ENCODE measurements at regions not wholly inside any gene's neighbourhood (a gene's known extent, or its start where the extent isn't known, plus 50 kb on each side); places are given as distances from the start of the nearest gene placed in this dataset.

GRCh38 chr13:78997902-78998629, 339.1 kb upstream of the OBI1 start:
- Histone ChIP-seq H3K27me3 (no peaks in the 10 kb centered on the region), H3K4me3 (no peak overlapping the region), H3K27ac (no peak overlapping the region), H3K36me3 (no peaks in the 10 kb centered on the region), H3K4me1 (no peaks in the 10 kb centered on the region), H3K9me3 (no peaks in the 10 kb centered on the region)
- no peak for TF ChIP-seq CTCF (IDR thresholded peaks at IDR 0.05)
- DNase-seq = no peak
- ATAC-seq = no peak
- intact Hi-C loops (cut with DNase I) = no loop called here

GRCh38 chr13:78993792-78994191, 334.8 kb upstream of the OBI1 start:
- no peaks in the 10 kb centered on the region for H3K36me3 ChIP-seq
- intact Hi-C loops (cut with DNase I) = no loop called here
- H3K27ac ChIP-seq = no peak overlapping the region
- H3K27me3 ChIP-seq = no peaks in the 10 kb centered on the region
- H3K4me3 ChIP-seq = no peak overlapping the region
- no peak for DNase-seq
- no peaks in the 10 kb centered on the region for H3K4me1 ChIP-seq
- no peaks in the 10 kb centered on the region for H3K9me3 ChIP-seq
- TF ChIP-seq CTCF (IDR thresholded peaks at IDR 0.05) = no peak
- no peak for ATAC-seq

- ATAC-seq (no peak), DNase-seq (no peak)
- H3K9me3 ChIP-seq = no peaks in the 10 kb centered on the region
- no peak for TF ChIP-seq CTCF (IDR thresholded peaks at IDR 0.05)
- no peaks in the 10 kb centered on the region for H3K27me3 ChIP-seq
- H3K4me1 ChIP-seq = no peaks in the 10 kb centered on the region
- intact Hi-C loops (cut with DNase I) = no loop called here
- H3K36me3 ChIP-seq = no peaks in the 10 kb centered on the region
- H3K4me3 ChIP-seq = no peak overlapping the region
- no peak overlapping the region for H3K27ac ChIP-seq
These were observed 323.0 kb upstream of the OBI1 start for GRCh38 chr13:78981913-78982312.

GRCh38 chr13:78979349-78979748, 320.4 kb upstream of the OBI1 start:
- no peak overlapping the region for H3K27ac ChIP-seq
- DNase-seq (no peak), ATAC-seq (no peak)
- no peaks in the 10 kb centered on the region for H3K27me3 ChIP-seq
- H3K4me3 ChIP-seq = no peak overlapping the region
- no peak for TF ChIP-seq CTCF (IDR thresholded peaks at IDR 0.05)
- intact Hi-C loops (cut with DNase I) = loop anchor here (10.0 kb wide), 1 partner anchor 845 kb away; no protein-coding TSS in a partner anchor
- no peaks in the 10 kb centered on the region for H3K36me3 ChIP-seq
- no peaks in the 10 kb centered on the region for H3K9me3 ChIP-seq
- no peaks in the 10 kb centered on the region for H3K4me1 ChIP-seq

GRCh38 chr13:78978381-78978998, 319.5 kb upstream of the OBI1 start:
- Histone ChIP-seq H3K4me3 (no peak overlapping the region), H3K4me1 (no peaks in the 10 kb centered on the region), H3K9me3 (no peaks in the 10 kb centered on the region), H3K27me3 (no peaks in the 10 kb centered on the region), H3K27ac (no peak overlapping the region), H3K36me3 (no peaks in the 10 kb centered on the region)
- ATAC-seq (peak; percentile 89), DNase-seq (no peak)
- intact Hi-C loops (cut with DNase I) = loop anchor here (10.0 kb wide), 1 partner anchor 844 kb away; no protein-coding TSS in a partner anchor
- TF ChIP-seq CTCF (IDR thresholded peaks at IDR 0.05) = peak; percentile 66

All from upper lobe of right lung (tissue), 1 donor.